ENCODE measurements at regions not wholly inside any gene's neighbourhood (a gene's known extent, or its start where the extent isn't known, plus 50 kb on each side); places are given as distances from the start of the nearest gene placed in this dataset.
A peak's percentile ranks its signal among the peaks of the same experiment; 100 is the strongest.
"Not testable (repeated sequence)": the region's sequence is repeated elsewhere in the genome, so short reads cannot be mapped to it uniquely, and the experiment has no call there.

GRCh38 chr6:135555550-135555949, 58.0 kb upstream of the AHI1 start:
- Mint-ChIP-seq H3K36me3 (no peaks in the 10 kb centered on the region), H3K27ac (no peak overlapping the region)
- no peak for ATAC-seq

GRCh38 chr6:135557582-135557981, 60.0 kb upstream of the AHI1 start:
- H3K9me3 Mint-ChIP-seq, result no peaks in the 10 kb centered on the region
- H3K27ac Mint-ChIP-seq, result no peak overlapping the region
- H3K36me3 Mint-ChIP-seq, result no peaks in the 10 kb centered on the region
- DNase-seq (ENCODE audit: low spot score in 2 of 2) (no peak), ATAC-seq (no peak)

More at GRCh38 chr6:135555550-135555949, 58.0 kb upstream of the AHI1 start:
- H3K9me3 Mint-ChIP-seq, result no peaks in the 10 kb centered on the region
- DNase-seq (ENCODE audit: low spot score in 2 of 2), result no peak

- not testable (repeated sequence) for H3K9me3 Mint-ChIP-seq; DNase-seq (ENCODE audit: low spot score in 2 of 2); H3K27ac Mint-ChIP-seq; ATAC-seq
- peaks cover 5 to 12% of the 10 kb centered on the region in 2 donors for H3K36me3 Mint-ChIP-seq
Measured at GRCh38 chr6:135565605-135566004, 68.1 kb upstream of the AHI1 start.

GRCh38 chr6:135566311-135567068, 69.0 kb upstream of the AHI1 start:
- Mint-ChIP-seq H3K36me3 (peaks cover 5 to 19% of the 10 kb centered on the region in 2 donors), H3K9me3 (peaks cover 0 to 11% of the 10 kb centered on the region in 2 donors), H3K27ac (peak overlapping the region in 1 of 2 donors; percentile 62)
- ATAC-seq, result peak in 1 of 2 donors; percentile 79
- peak in 1 of 2 donors; percentile 62 for DNase-seq (ENCODE audit: low spot score in 2 of 2)

- Mint-ChIP-seq H3K9me3 (peaks cover 0 to 13% of the 10 kb centered on the region in 2 donors), H3K36me3 (peaks cover 5 to 19% of the 10 kb centered on the region in 2 donors), H3K27ac (peak overlapping the region in 1 of 2 donors; percentile 24)
- no peak for DNase-seq (ENCODE audit: low spot score in 2 of 2)
- peak in 1 of 2 donors; percentile 23 for ATAC-seq
Measured at GRCh38 chr6:135567375-135568083, 70.0 kb upstream of the AHI1 start.

DNA sequence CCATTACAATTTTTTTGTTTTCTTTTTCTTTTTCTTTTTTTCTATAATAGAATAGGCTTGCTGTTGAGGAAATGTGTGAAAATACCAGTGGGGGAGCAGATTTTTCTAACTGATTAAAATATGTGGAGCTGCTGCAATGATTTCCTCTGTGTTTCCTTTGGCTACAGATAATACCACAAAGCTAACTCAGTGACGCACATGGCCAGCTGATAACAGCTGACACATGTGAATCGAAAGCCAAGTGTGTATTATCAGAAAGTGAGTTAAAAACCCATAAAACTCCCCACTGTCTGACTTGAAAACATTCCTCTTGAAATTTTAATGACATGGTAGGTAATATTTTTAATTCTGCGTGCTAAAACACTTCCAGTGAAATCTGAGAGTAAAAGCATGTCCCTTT, 70.8 kb upstream of the AHI1 start:
- Mint-ChIP-seq H3K9me3 (peaks cover 0 to 13% of the 10 kb centered on the region in 2 donors), H3K36me3 (peaks cover under 1 to 16% of the 10 kb centered on the region in 2 donors), H3K27ac (peak overlapping the region in 1 of 2 donors; percentile 24)
- DNase-seq (ENCODE audit: low spot score in 2 of 2) (peak in 1 of 2 donors; percentile 15), ATAC-seq (peak; percentile 74 to 75)

DNA sequence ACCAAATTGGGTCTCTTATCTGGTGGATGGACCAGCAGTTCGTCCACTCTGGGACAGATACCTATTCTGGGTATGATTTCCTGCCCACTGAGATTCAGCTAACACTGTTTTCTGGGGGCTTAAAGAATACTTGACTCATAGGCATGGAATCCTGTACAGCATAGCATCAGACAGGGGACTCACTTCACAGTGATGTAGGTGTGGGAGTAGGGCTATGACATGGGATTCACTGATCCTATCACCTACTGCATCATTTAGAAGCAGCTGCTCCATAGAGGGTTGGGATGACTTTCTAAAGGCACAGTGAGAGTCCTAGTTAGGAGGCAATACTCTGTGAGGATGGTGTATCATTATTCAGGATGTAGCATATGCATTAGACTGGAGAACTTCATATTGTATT, 74.5 kb upstream of the AHI1 start:
- peaks cover 0 to 7% of the 10 kb centered on the region in 2 donors for H3K9me3 Mint-ChIP-seq
- peaks cover 0 to 14% of the 10 kb centered on the region in 2 donors for H3K36me3 Mint-ChIP-seq
- no peak overlapping the region for H3K27ac Mint-ChIP-seq
- no peak for DNase-seq (ENCODE audit: low spot score in 2 of 2)
- ATAC-seq, result no peak

DNA sequence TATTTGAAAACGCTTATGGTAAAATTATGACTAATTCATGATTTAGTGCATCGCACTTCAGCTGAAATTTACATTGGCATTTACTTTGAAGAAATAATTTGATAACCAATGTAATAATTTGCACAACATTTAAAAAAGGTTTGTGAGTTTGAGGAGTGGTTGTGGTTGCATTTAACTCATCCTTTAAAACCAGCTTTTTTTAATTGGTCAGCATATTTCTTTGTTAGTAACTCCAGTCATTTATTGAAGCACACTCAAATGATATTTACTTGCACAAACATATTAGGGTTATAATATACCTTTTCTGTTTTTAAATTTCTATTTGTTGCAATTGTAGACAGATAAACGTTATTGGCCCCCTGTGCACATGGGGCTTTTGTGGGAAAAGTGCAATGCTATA, 78.1 kb upstream of the AHI1 start:
- Mint-ChIP-seq H3K27ac (peak overlapping the region in 1 of 2 donors; percentile 54), H3K9me3 (peaks cover 0 to 7% of the 10 kb centered on the region in 2 donors), H3K36me3 (peaks cover 0 to 14% of the 10 kb centered on the region in 2 donors)
- no peak for ATAC-seq
- DNase-seq (ENCODE audit: low spot score in 2 of 2), result no peak

GRCh38 chr6:135576055-135576454, 78.5 kb upstream of the AHI1 start:
- no peak for DNase-seq (ENCODE audit: low spot score in 2 of 2)
- Mint-ChIP-seq H3K27ac (peak overlapping the region in 1 of 2 donors; percentile 54), H3K36me3 (peaks cover 0 to 10% of the 10 kb centered on the region in 2 donors), H3K9me3 (peaks cover 0 to 6% of the 10 kb centered on the region in 2 donors)
- ATAC-seq, result no peak

- Mint-ChIP-seq H3K9me3 (no peaks in the 10 kb centered on the region), H3K27ac (peak overlapping the region; percentile 54 to 92), H3K36me3 (peaks cover 0 to 7% of the 10 kb centered on the region in 2 donors)
- peak; percentile 93 to 98 for ATAC-seq
- peak in 1 of 2 donors; percentile 17 for DNase-seq (ENCODE audit: low spot score in 2 of 2)
Measured at GRCh38 chr6:135577059-135577538, 79.6 kb upstream of the AHI1 start.

DNA sequence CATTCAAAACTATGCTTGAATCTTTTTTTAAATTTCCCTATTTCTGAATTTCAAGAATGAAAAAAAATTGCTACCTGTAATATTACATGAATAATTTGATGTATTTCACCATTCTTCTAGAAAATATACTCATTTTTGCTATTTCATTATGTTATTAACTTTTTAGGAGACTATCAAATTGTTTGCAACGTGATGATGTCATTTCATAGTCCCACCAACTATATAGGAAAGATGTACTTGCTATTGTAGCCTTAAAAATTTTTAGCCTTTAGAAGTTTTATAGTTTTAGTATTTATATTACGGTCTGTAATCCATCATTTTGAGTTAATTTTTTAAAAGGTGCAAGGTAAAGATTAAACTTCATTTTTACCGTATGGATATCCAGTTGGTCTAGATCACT, 81.4 kb upstream of the AHI1 start:
- no peaks in the 10 kb centered on the region for H3K9me3 Mint-ChIP-seq
- H3K36me3 Mint-ChIP-seq, result peaks cover 0 to 7% of the 10 kb centered on the region in 2 donors
- H3K27ac Mint-ChIP-seq, result no peak overlapping the region
- ATAC-seq (no peak), DNase-seq (ENCODE audit: low spot score in 2 of 2) (no peak)

GRCh38 chr6:135581211-135581610, 83.7 kb upstream of the AHI1 start:
- no peak overlapping the region for H3K27ac Mint-ChIP-seq
- no peak for ATAC-seq
- DNase-seq (ENCODE audit: low spot score in 2 of 2), result no peak

GRCh38 chr6:135583256-135583761, 85.8 kb upstream of the AHI1 start:
- H3K27ac Mint-ChIP-seq, result peak overlapping the region in 1 of 2 donors; percentile 25
- H3K9me3 Mint-ChIP-seq, result peaks cover 5 to 6% of the 10 kb centered on the region in 2 donors
- DNase-seq (ENCODE audit: low spot score in 2 of 2), result no peak
- peaks cover 5 to 6% of the 10 kb centered on the region in 2 donors for H3K36me3 Mint-ChIP-seq
- ATAC-seq, result peak; percentile 43 to 70

More at GRCh38 chr6:135581211-135581610, 83.7 kb upstream of the AHI1 start:
- H3K9me3 Mint-ChIP-seq, result no peaks in the 10 kb centered on the region
- no peaks in the 10 kb centered on the region for H3K36me3 Mint-ChIP-seq

- peaks cover 9 to 27% of the 10 kb centered on the region in 2 donors for H3K9me3 Mint-ChIP-seq
- ATAC-seq (peak in 1 of 2 donors; percentile 13), DNase-seq (ENCODE audit: low spot score in 2 of 2) (no peak)
- peak overlapping the region in 1 of 2 donors; percentile 81 for H3K27ac Mint-ChIP-seq
- peaks cover 7 to 30% of the 10 kb centered on the region in 2 donors for H3K36me3 Mint-ChIP-seq
Measured at GRCh38 chr6:135586388-135586787, 88.8 kb upstream of the AHI1 start.

DNA sequence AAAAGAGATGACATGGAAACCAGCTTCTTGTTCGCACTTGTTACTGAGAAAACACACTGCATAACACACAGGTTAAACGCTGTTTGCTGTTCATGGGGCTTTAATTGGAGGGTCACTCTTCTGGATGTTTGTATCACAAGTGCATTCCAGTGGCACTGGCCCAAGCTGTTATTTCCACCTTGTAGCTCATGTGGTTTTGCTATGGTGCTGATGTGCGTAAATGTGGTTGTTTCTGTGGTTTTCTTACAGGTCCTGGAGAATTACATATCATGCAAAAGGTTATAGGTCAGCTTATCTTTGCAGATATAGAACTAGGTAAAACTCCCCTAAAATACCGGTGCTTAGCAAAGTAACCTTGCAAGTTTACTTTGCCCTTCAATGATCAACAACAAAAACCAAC, 89.3 kb upstream of the AHI1 start:
- peak overlapping the region in 1 of 2 donors; percentile 81 for H3K27ac Mint-ChIP-seq
- H3K36me3 Mint-ChIP-seq, result peaks cover 7 to 30% of the 10 kb centered on the region in 2 donors
- DNase-seq (ENCODE audit: low spot score in 2 of 2) (no peak), ATAC-seq (peak; percentile 69 to 91)
- peaks cover 9 to 27% of the 10 kb centered on the region in 2 donors for H3K9me3 Mint-ChIP-seq

- ATAC-seq, result no peak
- DNase-seq (ENCODE audit: low spot score in 2 of 2), result no peak
- Mint-ChIP-seq H3K27ac (no peak overlapping the region), H3K36me3 (peaks cover 11 to 41% of the 10 kb centered on the region in 2 donors), H3K9me3 (peaks cover 13 to 41% of the 10 kb centered on the region in 2 donors)
Measured at GRCh38 chr6:135592276-135592675, 94.7 kb upstream of the AHI1 start.

DNA sequence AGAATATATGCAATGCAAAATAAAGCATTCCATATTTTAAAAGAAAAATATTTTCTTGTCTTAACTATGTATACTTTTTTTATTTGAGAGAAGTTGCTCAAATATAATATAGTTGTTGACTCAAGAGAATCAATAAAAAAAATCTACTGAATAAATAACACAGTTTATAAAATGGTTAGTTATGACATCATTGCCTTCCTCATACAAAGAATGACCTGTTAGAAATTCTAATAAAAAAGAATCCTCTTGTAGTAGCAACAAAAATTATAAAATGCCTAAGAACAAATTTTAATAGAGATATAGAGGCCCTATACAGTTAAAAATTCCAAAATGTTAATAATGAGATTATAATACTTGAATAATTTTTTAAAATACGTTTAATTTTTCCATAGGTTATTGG, 96.5 kb upstream of the AHI1 start:
- peaks cover 10 to 40% of the 10 kb centered on the region in 2 donors for H3K9me3 Mint-ChIP-seq

More for the DNA sequence above, 96.5 kb upstream of the AHI1 start:
- Mint-ChIP-seq H3K27ac (no peak overlapping the region), H3K36me3 (peaks cover 4 to 45% of the 10 kb centered on the region in 2 donors)
- ATAC-seq, result no peak
- DNase-seq (ENCODE audit: low spot score in 2 of 2), result no peak
